T-helper 17 cell (primary cell): ENCODE measurements at regions not wholly inside any gene's neighbourhood (a gene's known extent, or its start where the extent isn't known, plus 50 kb on each side); places are given as distances from the start of the nearest gene placed in this dataset.

Source experiments
- ATAC-seq: fragments of 150-1000 bp; cut with Tn5 transposase; 2 replicates; pipeline ENCODE4 v1.10.0; 2021; ENCODE audit warnings: mild to moderate bottlenecking, moderate library complexity
- DNase-seq, 3 donors: peaks; one replicate each; pipeline versions ENCODE4 v3.0.0 to v3.0.0-alpha.2; 2020 to 2021
- H3K9me3 ChIP-seq: one replicate; pipeline ENCODE4 v1.7.0; 2013; ENCODE audit warnings: low read length, mild to moderate bottlenecking; ENCODE audit not compliant: control insufficient read depth, poor library complexity, severe bottlenecking
- H3K27ac Mint-ChIP-seq: one replicate; pipeline ENCODE4 v1.8.0; 2022; ENCODE audit warnings: mild to moderate bottlenecking, moderate library complexity, mixed read lengths
- H3K27me3 Mint-ChIP-seq: one replicate; pipeline ENCODE4 v1.8.0; 2022; ENCODE audit warnings: mixed read lengths
- H3K36me3 Mint-ChIP-seq: one replicate; pipeline ENCODE4 v1.8.0; 2022; ENCODE audit warnings: low read depth, mixed read lengths
- H3K4me1 Mint-ChIP-seq: one replicate; pipeline ENCODE4 v1.8.0; 2022; ENCODE audit warnings: mild to moderate bottlenecking, mixed read lengths
- H3K4me3 Mint-ChIP-seq: one replicate; pipeline ENCODE4 v1.8.0; 2022; ENCODE audit warnings: mild to moderate bottlenecking, moderate library complexity, mixed read lengths

DNA sequence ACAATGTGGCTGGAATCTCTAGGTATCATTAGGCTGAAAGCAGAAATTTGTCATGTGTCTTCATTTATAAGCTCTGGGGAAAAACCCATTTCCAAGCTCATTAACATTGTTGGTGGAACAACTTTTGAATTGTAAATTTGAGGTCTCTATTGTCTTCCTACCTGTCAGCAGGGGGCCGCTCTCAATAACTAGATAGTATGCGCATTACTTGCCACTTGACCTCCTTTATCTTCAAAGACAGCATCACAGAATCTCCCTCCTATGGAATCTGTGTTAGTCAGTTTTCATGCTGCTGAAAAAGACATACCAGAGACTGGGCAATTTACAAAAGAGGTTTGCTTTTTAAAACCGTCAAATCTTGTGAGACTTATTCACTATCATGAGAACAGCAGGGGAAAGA, 223.1 kb downstream of the CALCRL start:
- H3K9me3 ChIP-seq = no peaks in the 10 kb centered on the region
- Mint-ChIP-seq H3K27ac (no peak overlapping the region), H3K27me3 (no peaks in the 10 kb centered on the region), H3K4me3 (no peak overlapping the region), H3K36me3 (peaks cover 2% of the 10 kb centered on the region), H3K4me1 (no peaks in the 10 kb centered on the region)
- ATAC-seq (no peak), DNase-seq (no peak)

DNA sequence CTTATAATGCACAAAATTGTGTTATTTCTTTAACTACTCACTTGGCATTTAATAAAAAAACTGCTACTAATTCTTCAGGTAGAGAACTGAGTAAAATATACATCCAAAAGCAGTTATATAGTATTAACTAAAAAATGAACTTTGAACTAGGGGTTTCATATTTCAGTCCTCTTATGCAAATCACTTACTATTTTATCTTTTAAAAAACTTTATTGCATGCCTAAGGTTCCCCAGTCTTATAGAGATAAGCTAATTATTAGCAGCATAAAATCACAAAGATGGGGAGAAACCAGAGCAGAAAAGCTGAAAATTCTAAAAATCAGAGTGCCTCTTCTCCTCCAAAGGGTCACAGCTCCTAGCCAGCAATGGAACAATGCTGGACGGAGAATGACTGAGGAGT, 228.0 kb downstream of the CALCRL start:
- ATAC-seq (no peak), DNase-seq (no peak)
- Mint-ChIP-seq H3K4me3 (no peak overlapping the region), H3K27me3 (no peaks in the 10 kb centered on the region), H3K27ac (no peak overlapping the region), H3K36me3 (peaks cover 2% of the 10 kb centered on the region), H3K4me1 (no peaks in the 10 kb centered on the region)
- no peaks in the 10 kb centered on the region for H3K9me3 ChIP-seq

GRCh38 chr2:187215532-187216240, 232.4 kb downstream of the CALCRL start:
- Mint-ChIP-seq H3K4me3 (no peak overlapping the region), H3K36me3 (peaks cover under 1% of the 10 kb centered on the region), H3K27me3 (no peaks in the 10 kb centered on the region), H3K27ac (no peak overlapping the region), H3K4me1 (no peaks in the 10 kb centered on the region)
- H3K9me3 ChIP-seq = no peaks in the 10 kb centered on the region
- ATAC-seq (no peak), DNase-seq (no peak)

GRCh38 chr2:187214306-187214705, 233.7 kb downstream of the CALCRL start:
- ATAC-seq = no peak
- H3K4me1 Mint-ChIP-seq = no peaks in the 10 kb centered on the region

GRCh38 chr2:187213798-187214197, 234.3 kb downstream of the CALCRL start:
- H3K4me1 Mint-ChIP-seq = no peaks in the 10 kb centered on the region
- ATAC-seq = no peak
- no peak for DNase-seq
- no peak overlapping the region for H3K4me3 Mint-ChIP-seq
- no peaks in the 10 kb centered on the region for H3K36me3 Mint-ChIP-seq
- no peak overlapping the region for H3K27ac Mint-ChIP-seq
- H3K27me3 Mint-ChIP-seq = no peaks in the 10 kb centered on the region
- no peaks in the 10 kb centered on the region for H3K9me3 ChIP-seq

More at GRCh38 chr2:187214306-187214705, 233.7 kb downstream of the CALCRL start:
- no peaks in the 10 kb centered on the region for H3K9me3 ChIP-seq
- H3K27me3 Mint-ChIP-seq = no peaks in the 10 kb centered on the region
- H3K4me3 Mint-ChIP-seq = no peak overlapping the region
- no peak overlapping the region for H3K27ac Mint-ChIP-seq
- no peak for DNase-seq
- H3K36me3 Mint-ChIP-seq = no peaks in the 10 kb centered on the region

DNA sequence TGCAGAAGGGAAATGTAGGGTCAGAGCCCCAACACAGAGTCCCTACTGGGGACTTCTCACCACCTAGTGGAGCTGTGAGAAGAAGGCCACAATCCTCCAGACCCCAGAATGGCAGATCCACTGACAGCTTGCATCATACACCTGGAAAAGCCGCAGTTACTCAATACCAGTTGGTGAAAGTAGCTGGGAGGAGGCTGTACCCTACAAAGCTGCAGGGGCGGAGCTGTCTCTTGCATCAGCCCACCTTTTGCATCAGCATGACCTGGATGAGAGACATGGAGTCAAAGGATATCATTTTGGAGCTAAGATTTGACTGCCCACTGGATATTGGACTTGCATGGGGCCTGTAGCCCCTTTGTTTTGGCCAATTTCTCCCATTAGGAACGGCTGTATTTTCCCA, 237.3 kb downstream of the CALCRL start:
- ATAC-seq = no peak
- no peaks in the 10 kb centered on the region for H3K9me3 ChIP-seq
- no peaks in the 10 kb centered on the region for H3K27me3 Mint-ChIP-seq

DNA sequence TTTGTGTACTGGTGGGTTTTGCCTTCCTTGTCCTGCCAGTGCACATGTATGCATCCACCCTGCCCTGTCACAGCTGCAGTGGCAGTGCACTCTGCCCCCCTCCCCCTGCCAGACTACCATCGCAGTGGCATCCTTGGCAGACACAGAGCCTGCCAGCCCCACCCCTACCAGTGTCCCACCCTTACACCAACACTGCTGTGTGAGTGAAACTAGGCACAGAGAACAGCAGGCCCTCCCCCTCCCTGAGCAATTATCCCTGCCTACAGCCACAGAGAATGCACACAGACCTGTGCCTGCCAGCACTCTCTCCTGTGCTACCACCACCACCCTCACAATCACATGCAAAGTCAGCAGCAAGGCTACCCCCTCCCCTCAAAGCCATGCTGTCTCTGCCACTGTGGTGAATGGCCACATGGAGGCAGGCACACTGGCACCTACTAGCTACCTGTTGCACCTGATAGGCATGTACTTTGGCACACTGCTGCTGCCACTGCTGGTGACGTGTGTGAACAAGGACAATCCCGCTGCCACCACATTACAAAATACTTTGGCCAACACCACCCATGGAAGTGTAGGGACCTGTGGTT, 239.8 kb downstream of the CALCRL start:
- H3K4me3 Mint-ChIP-seq = no peak overlapping the region
- no peaks in the 10 kb centered on the region for H3K27me3 Mint-ChIP-seq
- ATAC-seq = no peak
- H3K27ac Mint-ChIP-seq = no peak overlapping the region
- no peaks in the 10 kb centered on the region for H3K36me3 Mint-ChIP-seq
- no peak for DNase-seq
- no peaks in the 10 kb centered on the region for H3K4me1 Mint-ChIP-seq
- no peaks in the 10 kb centered on the region for H3K9me3 ChIP-seq

More for the DNA sequence above, 237.3 kb downstream of the CALCRL start:
- H3K27ac Mint-ChIP-seq = no peak overlapping the region
- no peaks in the 10 kb centered on the region for H3K4me1 Mint-ChIP-seq
- no peak for DNase-seq
- H3K36me3 Mint-ChIP-seq = no peaks in the 10 kb centered on the region
- no peak overlapping the region for H3K4me3 Mint-ChIP-seq

DNA sequence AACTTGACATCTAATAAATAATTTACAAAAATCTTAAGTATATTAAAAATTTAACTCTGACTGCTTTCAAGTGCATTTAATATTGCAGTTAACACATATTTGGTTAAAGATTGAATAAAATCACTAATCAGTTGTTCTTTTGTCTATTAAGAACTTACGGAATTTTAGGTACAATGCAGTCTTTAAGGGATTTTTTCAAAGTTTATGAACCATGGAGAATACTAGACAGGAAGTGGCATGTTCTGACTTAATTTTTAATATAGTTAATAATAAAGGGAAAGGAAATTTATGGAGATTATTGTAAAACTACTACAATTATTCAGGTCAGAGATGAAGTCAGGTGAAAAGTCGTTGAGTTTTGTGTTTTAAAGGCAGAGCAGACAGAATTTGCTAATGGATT, 240.9 kb downstream of the CALCRL start:
- no peaks in the 10 kb centered on the region for H3K27me3 Mint-ChIP-seq
- ATAC-seq = no peak
- no peak for DNase-seq
- no peaks in the 10 kb centered on the region for H3K4me1 Mint-ChIP-seq
- no peak overlapping the region for H3K4me3 Mint-ChIP-seq
- no peak overlapping the region for H3K27ac Mint-ChIP-seq
- no peaks in the 10 kb centered on the region for H3K36me3 Mint-ChIP-seq
- no peaks in the 10 kb centered on the region for H3K9me3 ChIP-seq

GRCh38 chr2:187206471-187206870, 241.6 kb downstream of the CALCRL start:
- ATAC-seq = no peak

GRCh38 chr2:187206071-187206470, 242.0 kb downstream of the CALCRL start:
- H3K9me3 ChIP-seq = no peaks in the 10 kb centered on the region
- Mint-ChIP-seq H3K27me3 (no peaks in the 10 kb centered on the region), H3K4me3 (no peak overlapping the region), H3K36me3 (no peaks in the 10 kb centered on the region), H3K27ac (no peak overlapping the region), H3K4me1 (no peaks in the 10 kb centered on the region)
- DNase-seq = no peak
- ATAC-seq = no peak

More at GRCh38 chr2:187206471-187206870, 241.6 kb downstream of the CALCRL start:
- Mint-ChIP-seq H3K4me3 (no peak overlapping the region), H3K36me3 (no peaks in the 10 kb centered on the region), H3K27me3 (no peaks in the 10 kb centered on the region), H3K27ac (no peak overlapping the region), H3K4me1 (no peaks in the 10 kb centered on the region)
- H3K9me3 ChIP-seq = no peaks in the 10 kb centered on the region
- DNase-seq = no peak

DNA sequence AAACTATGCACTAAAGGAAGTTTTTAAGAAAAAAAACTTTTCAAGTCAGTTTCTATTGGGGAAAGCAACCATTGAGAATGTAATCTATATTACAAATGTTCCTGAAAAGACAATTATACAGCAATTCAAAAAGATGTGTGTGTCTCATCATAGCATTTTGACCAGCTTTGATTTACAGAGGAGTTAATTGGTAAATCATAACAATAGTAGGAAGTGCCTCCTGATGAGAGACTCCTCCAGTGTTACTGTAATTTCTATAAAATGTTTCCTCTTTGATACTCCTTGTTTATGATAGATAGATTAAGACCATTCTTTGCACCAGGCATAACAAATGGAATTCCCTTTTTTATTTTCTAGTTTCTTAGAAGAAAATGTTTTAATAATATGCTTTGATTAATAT, 249.9 kb downstream of the CALCRL start:
- no peaks in the 10 kb centered on the region for H3K9me3 ChIP-seq
- H3K27ac Mint-ChIP-seq = no peak overlapping the region
- no peaks in the 10 kb centered on the region for H3K36me3 Mint-ChIP-seq
- H3K4me3 Mint-ChIP-seq = no peak overlapping the region
- no peaks in the 10 kb centered on the region for H3K4me1 Mint-ChIP-seq
- H3K27me3 Mint-ChIP-seq = no peaks in the 10 kb centered on the region
- DNase-seq = no peak
- no peak for ATAC-seq

DNA sequence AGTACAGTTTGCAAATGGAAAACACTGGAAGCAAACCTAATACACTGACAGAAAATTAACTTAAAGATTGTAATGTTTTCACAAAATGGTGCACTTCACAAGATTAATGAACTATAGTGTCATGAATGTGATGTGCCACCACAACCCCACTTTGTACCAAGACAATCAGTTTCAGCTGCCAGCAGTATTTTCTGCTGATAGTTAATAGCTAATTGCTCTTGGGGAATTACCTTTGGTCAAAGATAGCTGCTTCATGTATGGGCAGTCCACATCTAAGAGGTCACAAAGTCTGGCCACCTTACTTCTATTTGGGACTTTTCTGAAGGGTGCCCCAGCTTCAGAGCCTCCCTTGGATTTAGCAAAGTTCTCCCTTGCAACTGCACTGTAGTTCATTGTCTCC, 254.0 kb downstream of the CALCRL start:
- no peaks in the 10 kb centered on the region for H3K36me3 Mint-ChIP-seq
- H3K4me1 Mint-ChIP-seq = no peaks in the 10 kb centered on the region
- no peaks in the 10 kb centered on the region for H3K9me3 ChIP-seq
- no peaks in the 10 kb centered on the region for H3K27me3 Mint-ChIP-seq
- H3K27ac Mint-ChIP-seq = no peak overlapping the region
- H3K4me3 Mint-ChIP-seq = no peak overlapping the region
- no peak for DNase-seq
- ATAC-seq = no peak

DNA sequence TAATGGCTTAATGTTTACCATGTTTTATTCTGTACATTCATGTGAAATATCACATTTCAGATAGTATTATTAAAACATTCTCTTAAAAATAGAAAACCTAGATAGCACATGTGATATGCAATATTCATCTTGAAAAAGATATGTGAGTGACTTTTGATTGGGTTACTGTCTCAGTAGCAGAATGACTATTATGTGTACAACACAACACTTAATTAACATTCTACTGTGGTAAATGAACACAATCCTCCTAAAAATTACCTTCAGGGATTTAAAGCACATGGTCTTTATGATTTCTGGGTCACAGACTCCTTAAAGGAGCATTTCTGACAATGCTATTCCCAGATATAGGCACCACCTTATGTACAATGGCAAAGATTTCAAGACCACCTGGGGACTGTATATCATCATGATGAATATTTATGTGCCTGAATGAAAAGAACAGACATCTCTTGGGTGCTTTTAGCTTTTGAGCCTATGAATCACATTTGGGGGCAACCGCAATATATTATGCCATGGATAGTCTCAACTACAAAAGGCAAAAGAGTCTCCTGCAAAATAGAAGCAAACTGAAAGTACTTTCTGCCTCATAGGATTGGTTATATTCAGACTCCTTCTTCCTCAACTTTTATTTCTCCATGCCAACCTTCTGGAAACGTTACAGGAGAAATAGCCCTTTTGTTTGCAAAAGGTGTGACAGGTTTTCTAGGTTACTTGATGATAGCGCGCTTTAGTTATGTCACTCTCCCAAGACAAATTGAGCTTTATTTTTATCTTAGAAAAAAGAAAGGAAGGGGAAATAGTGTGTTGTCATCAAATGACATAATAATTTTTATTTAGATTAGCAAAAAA, 259.0 kb downstream of the CALCRL start:
- no peak for DNase-seq
- H3K4me1 Mint-ChIP-seq = no peaks in the 10 kb centered on the region
- H3K4me3 Mint-ChIP-seq = no peak overlapping the region
- no peak overlapping the region for H3K27ac Mint-ChIP-seq
- no peaks in the 10 kb centered on the region for H3K9me3 ChIP-seq
- no peaks in the 10 kb centered on the region for H3K27me3 Mint-ChIP-seq
- ATAC-seq = no peak
- H3K36me3 Mint-ChIP-seq = no peaks in the 10 kb centered on the region
